IPS DF 19.7 (cell line): ENCODE measurements at regions not wholly inside any gene's neighbourhood (a gene's known extent, or its start where the extent isn't known, plus 50 kb on each side); places are given as distances from the start of the nearest gene placed in this dataset.

Experiments used
- DNase-seq: peaks from one replicate; pipeline ENCODE4 v3.0.0-alpha.2; 2013; ENCODE audit warnings: low read depth, low spot score

GRCh38 chr3:180284331-180285110 is 247.8 kb upstream of the PEX5L start:
- DNase-seq = no peak

DNA sequence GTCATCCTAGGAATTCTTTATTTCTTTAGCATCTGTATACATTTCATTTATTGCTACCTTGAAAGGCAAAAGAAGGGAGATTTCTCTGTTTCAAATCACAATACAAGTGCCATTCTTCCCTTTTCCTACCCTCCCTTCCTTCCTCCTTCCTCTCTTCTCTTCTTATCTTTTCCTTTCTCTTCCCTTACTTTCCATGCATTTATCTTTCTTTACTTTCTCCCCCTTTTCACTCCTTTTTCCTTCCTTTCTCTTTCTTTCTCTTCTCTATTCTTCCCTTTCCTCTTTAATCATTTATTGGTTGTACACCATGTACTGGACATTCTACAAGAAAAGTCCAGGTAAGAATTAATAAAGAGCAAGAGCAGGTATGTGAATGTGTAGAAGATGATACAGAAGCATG is 251.0 kb upstream of the PEX5L start:
- no peak for DNase-seq

DNA sequence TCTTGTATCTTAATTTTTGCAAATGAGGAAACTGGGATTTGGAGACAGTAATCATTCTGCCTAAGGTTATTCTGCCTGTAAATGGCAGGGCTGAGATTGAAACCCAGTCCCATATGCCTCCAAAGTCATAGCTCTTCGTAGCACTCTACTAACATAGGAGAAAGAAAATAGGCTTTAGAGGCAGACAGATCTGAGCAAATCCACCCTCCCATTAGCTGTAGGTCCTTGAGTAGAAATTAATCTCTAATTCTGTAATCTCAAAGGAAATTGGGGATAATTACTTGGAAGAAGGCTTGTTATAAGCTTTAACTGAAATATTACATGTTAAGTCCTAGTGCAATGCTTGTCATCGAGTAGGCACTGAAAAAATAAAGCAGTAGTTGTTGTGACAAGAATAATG is 252.1 kb upstream of the PEX5L start:
- no peak for DNase-seq

DNA sequence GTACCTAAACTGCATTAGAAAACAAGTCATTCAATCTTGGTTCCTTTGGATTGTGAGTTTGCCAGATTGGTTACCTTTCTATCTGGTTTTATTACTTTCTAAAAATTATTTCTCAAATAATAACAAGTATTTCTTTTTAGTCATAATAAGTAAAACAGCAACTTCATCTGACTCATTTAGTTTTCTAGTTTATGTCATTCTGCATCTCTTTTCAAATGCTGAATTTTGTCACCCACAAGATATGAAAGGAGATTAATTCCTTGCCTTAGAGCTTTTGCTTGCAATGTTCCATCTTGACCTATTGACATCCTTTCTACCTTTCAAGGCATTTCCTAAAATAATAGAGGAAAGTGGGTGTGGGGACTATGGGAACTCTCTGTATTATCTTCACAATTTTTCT is 253.6 kb upstream of the PEX5L start:
- DNase-seq = no peak

- DNase-seq = no peak
These were observed 257.7 kb upstream of the PEX5L start for GRCh38 chr3:180294282-180295027.

DNA sequence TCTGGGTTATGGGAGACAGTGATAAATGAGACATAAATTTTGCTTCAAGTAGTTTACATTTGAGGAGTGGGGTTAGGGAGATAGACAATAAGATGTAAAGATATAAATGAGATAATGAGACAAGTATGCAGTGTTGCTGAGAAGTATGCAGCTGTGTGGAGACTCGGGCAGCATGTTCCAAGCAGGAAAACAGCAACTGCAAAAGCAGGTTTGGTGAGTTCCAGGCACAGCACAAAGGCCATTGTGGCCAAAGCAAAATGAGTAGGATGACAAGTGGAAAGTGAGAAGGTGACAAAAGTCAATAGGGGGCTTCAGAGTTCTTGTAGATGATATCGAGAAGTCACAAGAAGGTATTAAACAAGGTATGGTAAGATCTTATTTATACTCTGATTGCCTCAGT is 259.1 kb upstream of the PEX5L start:
- DNase-seq = no peak

GRCh38 chr3:180296971-180297370 is 260.2 kb upstream of the PEX5L start:
- no peak for DNase-seq

- no peak for DNase-seq
These were observed 269.4 kb upstream of the PEX5L start for GRCh38 chr3:180306155-180306554.

DNA sequence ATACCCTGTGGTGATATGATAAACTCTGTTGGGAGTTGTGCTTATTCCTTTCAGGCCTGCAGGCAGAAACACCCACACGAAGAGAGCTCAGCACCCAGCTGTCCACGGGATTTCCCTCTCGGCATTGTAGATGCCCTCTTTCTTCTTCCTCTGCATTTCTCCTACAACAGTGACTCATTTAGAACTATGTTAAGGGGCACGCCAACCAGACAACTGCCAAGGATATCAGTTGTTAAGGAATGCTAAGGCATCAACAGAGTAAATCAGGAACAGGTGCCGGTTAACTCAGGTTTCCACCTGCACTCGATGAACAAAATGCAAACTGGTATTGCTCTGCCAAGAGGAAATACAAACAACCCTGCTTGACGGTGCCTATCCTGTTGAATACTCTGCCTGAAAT is 270.0 kb upstream of the PEX5L start:
- DNase-seq = no peak

- no peak for DNase-seq
These were observed 274.5 kb upstream of the PEX5L start for GRCh38 chr3:180311242-180311641.

GRCh38 chr3:180316321-180316720 is 279.6 kb upstream of the PEX5L start:
- no peak for DNase-seq

DNA sequence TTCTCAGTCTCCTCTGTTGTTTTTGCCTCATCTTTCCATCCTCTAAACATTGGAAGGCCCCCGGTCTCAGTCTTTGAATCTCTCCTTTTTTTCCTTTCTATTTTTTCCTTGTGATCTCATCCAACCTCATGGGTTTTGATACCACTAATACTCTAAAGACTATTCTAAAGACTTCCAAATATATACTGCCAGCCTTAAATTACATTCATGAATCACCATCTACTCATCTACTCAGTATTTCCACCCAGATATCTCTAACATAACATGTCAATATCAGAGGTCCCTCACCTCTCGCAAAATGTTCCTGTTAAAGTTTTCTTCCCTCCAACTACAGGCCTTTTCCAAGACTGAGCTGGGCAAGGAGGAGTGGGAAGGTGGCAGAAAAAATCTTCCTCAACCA is 282.5 kb upstream of the TTC14 start:
- DNase-seq = no peak

- no peak for DNase-seq
These were observed 281.3 kb upstream of the TTC14 start for GRCh38 chr3:180320631-180321030.

GRCh38 chr3:180321534-180321933 is 280.4 kb upstream of the TTC14 start:
- no peak for DNase-seq

- no peak for DNase-seq
These were observed 279.1 kb upstream of the TTC14 start for GRCh38 chr3:180322829-180323228.

DNA sequence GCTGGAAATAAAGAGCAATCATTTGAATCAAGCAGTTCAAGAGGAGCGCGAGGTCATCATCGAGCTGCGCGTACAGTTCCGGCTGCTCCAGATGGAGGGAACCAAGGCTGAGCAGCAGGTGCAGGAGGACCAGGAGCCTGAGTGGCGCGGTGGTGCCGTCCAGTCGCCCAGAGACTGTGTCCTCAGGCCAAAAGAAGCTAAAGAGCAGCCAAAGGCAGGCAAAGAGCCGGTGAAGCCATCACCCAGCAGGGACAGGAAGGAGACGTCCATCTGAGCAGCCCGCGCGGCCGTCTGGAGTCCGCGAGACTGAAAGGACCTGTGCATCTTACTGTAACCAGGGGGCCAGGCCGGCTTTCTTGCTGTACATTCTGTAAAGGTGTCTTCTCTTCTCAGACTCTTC is 277.2 kb upstream of the TTC14 start:
- DNase-seq = no peak

DNA sequence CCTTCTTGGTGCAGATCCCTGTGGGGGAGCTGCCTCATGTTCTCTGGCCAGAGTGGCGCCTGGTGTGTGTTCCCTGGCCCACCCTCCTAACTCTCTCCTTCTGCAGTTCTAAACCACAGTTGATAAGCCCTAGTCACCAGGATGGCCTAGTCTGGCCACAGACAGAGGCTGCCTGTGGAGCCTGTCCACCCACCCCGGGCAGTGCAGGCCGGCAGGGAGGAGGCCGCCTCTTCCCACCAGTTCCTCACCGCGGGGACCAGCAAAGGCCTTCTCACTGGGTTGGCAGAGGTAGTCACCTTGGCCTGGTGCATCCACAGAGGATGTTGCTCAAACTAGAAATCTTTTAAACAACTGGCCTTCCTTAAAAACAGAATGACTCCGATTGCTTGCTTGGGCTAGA is 276.4 kb upstream of the TTC14 start:
- no peak for DNase-seq

DNA sequence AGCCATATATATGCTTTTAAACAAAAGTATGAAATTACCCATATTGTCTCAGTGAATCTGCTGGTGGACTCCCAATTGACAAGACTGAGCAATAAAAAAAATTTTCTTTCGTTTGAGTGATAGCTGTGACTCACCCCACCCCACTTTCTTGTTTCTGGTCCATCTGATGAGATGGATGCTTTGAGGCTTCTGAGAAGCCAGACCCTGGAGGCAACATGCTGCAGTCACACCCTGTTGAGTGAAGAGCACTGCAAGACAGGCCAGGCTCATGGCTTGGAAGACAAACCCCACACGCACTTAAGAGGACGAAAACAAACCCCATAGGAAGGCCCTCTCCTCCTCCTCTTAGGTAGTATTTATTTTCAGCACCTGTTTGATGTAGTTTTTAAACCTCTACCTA is 276.0 kb upstream of the TTC14 start:
- DNase-seq = no peak

DNA sequence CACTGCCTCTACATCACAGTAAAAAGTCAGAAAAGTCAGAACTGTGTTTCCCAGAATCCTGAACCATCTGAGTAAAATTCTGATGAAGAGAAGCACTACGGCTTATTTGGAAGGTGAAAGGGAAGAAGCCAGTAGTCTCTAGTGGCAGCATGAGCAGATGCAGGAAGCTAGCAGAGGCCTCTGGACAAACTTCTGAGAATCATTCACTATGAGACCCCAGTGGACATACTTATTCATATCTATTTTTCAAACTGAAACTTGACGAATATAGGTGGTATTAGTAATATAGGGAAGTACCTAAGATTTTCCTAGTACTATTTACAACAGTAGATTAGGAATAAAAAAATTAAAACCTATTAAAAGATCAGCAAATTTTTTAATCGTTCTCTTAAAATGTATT is 272.8 kb upstream of the TTC14 start:
- DNase-seq = no peak

- DNase-seq = no peak
These were observed 272.1 kb upstream of the TTC14 start for GRCh38 chr3:180329847-180330246.

- no peak for DNase-seq
These were observed 271.5 kb upstream of the TTC14 start for GRCh38 chr3:180330440-180330839.

- DNase-seq = no peak
These were observed 269.4 kb upstream of the TTC14 start for GRCh38 chr3:180332608-180333007.

DNA sequence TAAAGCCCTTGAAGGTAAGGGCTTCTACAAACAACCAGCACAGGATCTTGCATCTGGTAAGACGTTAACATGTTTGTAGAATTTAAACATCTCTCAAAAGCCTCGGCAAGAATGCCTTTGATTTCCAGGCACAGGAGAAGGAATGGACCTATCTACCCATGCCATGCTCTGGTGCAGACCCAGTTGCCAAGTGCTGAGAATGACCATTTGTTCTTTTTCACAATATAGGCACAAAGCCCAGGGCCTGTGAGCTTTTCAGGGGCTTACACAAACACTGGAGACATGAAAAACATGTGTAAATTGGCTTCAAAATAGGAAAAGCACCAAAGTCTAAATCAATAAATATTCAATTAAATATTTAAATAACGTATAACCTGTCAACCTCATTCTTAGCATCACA is 266.9 kb upstream of the TTC14 start:
- DNase-seq = no peak
